Osteoblast (primary cell): ENCODE measurements at regions not wholly inside any gene's neighbourhood (a gene's known extent, or its start where the extent isn't known, plus 50 kb on each side); places are given as distances from the start of the nearest gene placed in this dataset.

Experiments used
- DNase-seq: peaks from one replicate; pipeline ENCODE4 v3.0.0; 2011; ENCODE audit warnings: low spot score, mixed read lengths; ENCODE audit not compliant: insufficient read length; ENCODE audit errors: missing footprints
- H2AFZ ChIP-seq: 2 replicates; pipeline ENCODE4 v1.6.0; 2011; ENCODE audit warnings: mild to moderate bottlenecking, low read length
- H3K27ac ChIP-seq: 2 replicates; pipeline ENCODE4 v1.5.1; 2011; ENCODE audit warnings: mild to moderate bottlenecking, low read depth, low read length, moderate library complexity
- H3K27me3 ChIP-seq: 2 replicates; pipeline ENCODE4 v1.6.0; 2012; ENCODE audit warnings: mild to moderate bottlenecking, control low read depth, inconsistent platforms, low read length, moderate library complexity; ENCODE audit not compliant: insufficient read depth
- H3K36me3 ChIP-seq: 2 replicates; pipeline ENCODE4 v1.5.1; 2011; ENCODE audit warnings: mild to moderate bottlenecking, low read length, control low read depth, moderate library complexity; ENCODE audit not compliant: insufficient read depth
- H3K4me1 ChIP-seq: 2 replicates; pipeline ENCODE4 v1.5.1; 2011; ENCODE audit warnings: mild to moderate bottlenecking, low read length, control low read depth, moderate library complexity; ENCODE audit not compliant: insufficient read depth
- H3K4me2 ChIP-seq: 2 replicates; pipeline ENCODE4 v1.6.0; 2011; ENCODE audit warnings: mild to moderate bottlenecking, low read length; ENCODE audit not compliant: insufficient read depth
- H3K4me3 ChIP-seq: fragments of 200-600 bp; sonication (generic); 3 replicates; pipeline ENCODE4 v1.5.1; 2012; ENCODE audit warnings: mild to moderate bottlenecking, low read length, inconsistent platforms; ENCODE audit not compliant: insufficient read depth
- H3K79me2 ChIP-seq: 2 replicates; pipeline ENCODE4 v1.6.0; 2012; ENCODE audit warnings: mild to moderate bottlenecking, low read length, control low read depth, inconsistent platforms; ENCODE audit not compliant: insufficient read depth
- H3K9me3 ChIP-seq: 2 replicates; pipeline ENCODE4 v1.5.1; 2011; ENCODE audit warnings: low read depth, low read length, control low read depth
- H4K20me1 ChIP-seq: 2 replicates; pipeline ENCODE4 v1.6.0; 2012; ENCODE audit warnings: mild to moderate bottlenecking, low read length, control low read depth; ENCODE audit not compliant: insufficient read depth
- CTCF ChIP-seq: IDR thresholded peaks from 2 replicates; pipeline ENCODE4 v1.5.1; 2011; ENCODE audit warnings: mild to moderate bottlenecking, low read depth, low read length, moderate library complexity; ENCODE audit errors: extremely low read depth

GRCh38 chr3:107283948-107284347 lies 93.3 kb upstream of the CCDC54 start:
- Histone ChIP-seq H2AFZ (no peak overlapping the region), H3K9me3 (no peaks in the 10 kb centered on the region), H4K20me1 (no peaks in the 10 kb centered on the region), H3K27ac (no peak overlapping the region), H3K36me3 (no peaks in the 10 kb centered on the region), H3K79me2 (no peaks in the 10 kb centered on the region), H3K4me2 (no peak overlapping the region), H3K4me3 (no peak overlapping the region), H3K4me1 (no peaks in the 10 kb centered on the region), H3K27me3 (no peaks in the 10 kb centered on the region)
- no peak for DNase-seq
- TF ChIP-seq CTCF = no peak

DNA sequence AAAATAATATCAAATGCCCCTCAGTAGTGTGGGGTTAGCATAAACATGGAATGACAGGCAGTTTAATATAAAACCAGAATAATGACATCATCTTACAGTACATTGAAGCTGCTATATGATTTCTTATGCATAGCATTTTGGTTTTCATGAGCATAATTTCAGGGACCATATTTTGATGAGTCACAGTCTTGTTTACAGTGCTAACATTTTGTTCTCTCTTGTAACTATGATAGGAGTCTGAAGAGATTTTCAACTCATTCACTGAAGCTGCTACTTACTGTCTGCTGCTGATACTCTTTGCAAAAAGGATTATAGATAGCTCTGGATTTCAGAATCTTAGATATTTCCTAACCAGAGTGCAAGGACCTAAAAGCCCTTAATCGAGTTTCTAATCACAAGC lies 92.6 kb upstream of the CCDC54 start:
- H3K4me3 ChIP-seq = no peak overlapping the region
- H3K9me3 ChIP-seq = no peaks in the 10 kb centered on the region
- no peak overlapping the region for H3K27ac ChIP-seq
- TF ChIP-seq CTCF = no peak
- H3K79me2 ChIP-seq = no peaks in the 10 kb centered on the region
- H3K27me3 ChIP-seq = no peaks in the 10 kb centered on the region
- H3K36me3 ChIP-seq = no peaks in the 10 kb centered on the region
- H4K20me1 ChIP-seq = no peaks in the 10 kb centered on the region
- DNase-seq = no peak
- H2AFZ ChIP-seq = no peak overlapping the region
- H3K4me2 ChIP-seq = no peak overlapping the region
- H3K4me1 ChIP-seq = no peaks in the 10 kb centered on the region

DNA sequence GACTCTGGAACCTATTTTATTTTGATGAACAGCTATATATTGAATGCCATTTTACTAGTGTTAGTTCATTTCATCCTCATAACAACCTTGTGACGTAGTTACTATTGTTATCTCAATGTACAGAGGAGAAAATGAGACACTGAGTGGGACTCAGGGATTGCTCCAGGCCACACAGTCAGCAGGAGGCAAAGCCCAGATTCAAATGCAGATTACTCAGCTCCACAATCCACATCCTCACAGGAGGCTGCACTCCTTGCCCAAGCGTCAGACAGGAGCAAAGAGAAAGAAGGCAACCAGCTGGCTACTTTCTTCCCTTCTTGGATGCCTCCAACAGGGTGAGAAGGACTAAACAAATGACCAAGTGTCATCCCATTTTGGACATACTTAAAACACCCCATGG lies 92.0 kb upstream of the CCDC54 start:
- no peak for DNase-seq
- Histone ChIP-seq H2AFZ (no peak overlapping the region), H4K20me1 (no peaks in the 10 kb centered on the region)

GRCh38 chr3:107289354-107289753 lies 87.9 kb upstream of the CCDC54 start:
- Histone ChIP-seq H3K9me3 (no peaks in the 10 kb centered on the region), H3K27ac (no peak overlapping the region), H3K4me3 (no peak overlapping the region), H2AFZ (no peak overlapping the region), H3K4me1 (no peaks in the 10 kb centered on the region), H3K79me2 (no peaks in the 10 kb centered on the region), H3K27me3 (no peaks in the 10 kb centered on the region), H3K4me2 (no peak overlapping the region), H4K20me1 (no peaks in the 10 kb centered on the region), H3K36me3 (no peaks in the 10 kb centered on the region)
- no peak for DNase-seq
- no peak for TF ChIP-seq CTCF

More for the DNA sequence above, 92.0 kb upstream of the CCDC54 start:
- no peaks in the 10 kb centered on the region for H3K9me3 ChIP-seq
- no peak overlapping the region for H3K27ac ChIP-seq
- no peaks in the 10 kb centered on the region for H3K79me2 ChIP-seq
- H3K4me3 ChIP-seq = no peak overlapping the region
- no peaks in the 10 kb centered on the region for H3K4me1 ChIP-seq
- no peaks in the 10 kb centered on the region for H3K36me3 ChIP-seq
- H3K27me3 ChIP-seq = no peaks in the 10 kb centered on the region
- H3K4me2 ChIP-seq = no peak overlapping the region
- no peak for TF ChIP-seq CTCF
